ENCODE measurements at regions not wholly inside any gene's neighbourhood (a gene's known extent, or its start where the extent isn't known, plus 50 kb on each side); places are given as distances from the start of the nearest gene placed in this dataset.

- no peak for TF ChIP-seq MAFK (IDR thresholded peaks at IDR 0.05; ENCODE audit: low read depth, low read length)
- no peak for TF ChIP-seq ZNF274 (IDR thresholded peaks at IDR 0.05; ENCODE audit: borderline replicate concordance, extremely low read depth, low read length)
- TF ChIP-seq RAD21 (IDR thresholded peaks at IDR 0.05 in 1 of 2, conservative IDR thresholded peaks at IDR 0.05 in 1 of 2; ENCODE audit: low read depth in 2 of 2, low read length in 2 of 2) = no peak
- TF ChIP-seq TCF12 (IDR thresholded peaks at IDR 0.05; ENCODE audit: low read depth, low read length) = no peak
- no peak for TF ChIP-seq MAX (IDR thresholded peaks at IDR 0.05)
Measured at GRCh38 chr3:62938583-62938982, 63.4 kb upstream of the CADPS start (continued).
